ENCODE measurements at regions not wholly inside any gene's neighbourhood (a gene's known extent, or its start where the extent isn't known, plus 50 kb on each side); places are given as distances from the start of the nearest gene placed in this dataset.

- no peak for TF ChIP-seq MEIS1 (CRISPR knock-in tag; IDR thresholded peaks at IDR 0.05; ENCODE audit: borderline replicate concordance)
- no peak for TF ChIP-seq ZNF501 (CRISPR knock-in tag; IDR thresholded peaks at IDR 0.05)
- no peak for TF ChIP-seq MIER2 (CRISPR knock-in tag; IDR thresholded peaks at IDR 0.05)
- peak; percentile 52; the same call in 1 of the 2 replicates for TF ChIP-seq HNF4A (CRISPR knock-in tag; IDR thresholded peaks at IDR 0.05)
- peak; percentile 84 for TF ChIP-seq ZNF609 (CRISPR knock-in tag; IDR thresholded peaks at IDR 0.05; ENCODE audit: borderline replicate concordance)
- TF ChIP-seq NFIB (CRISPR knock-in tag; IDR thresholded peaks at IDR 0.05; ENCODE audit: borderline replicate concordance) = no peak
- TF ChIP-seq MIXL1 (CRISPR knock-in tag; IDR thresholded peaks at IDR 0.05) = peak; percentile 61; the same call in 1 of the 2 replicates
- no peak for TF ChIP-seq PTBP1 (IDR thresholded peaks at IDR 0.05; ENCODE audit: low read depth, low read length, poor library complexity, severe bottlenecking)
- TF ChIP-seq ZFP82 (CRISPR knock-in tag; IDR thresholded peaks at IDR 0.05; ENCODE audit: borderline replicate concordance) = no peak
- TF ChIP-seq RARA (CRISPR knock-in tag; IDR thresholded peaks at IDR 0.05) = peak; percentile 72
- peak; percentile 84; the same call in 1 of the 2 replicates for TF ChIP-seq ZBTB26 (CRISPR knock-in tag; IDR thresholded peaks at IDR 0.05; ENCODE audit: borderline replicate concordance)
- no peak for TF ChIP-seq FOXM1 (CRISPR knock-in tag; IDR thresholded peaks at IDR 0.05)
- TF ChIP-seq SMAD3 (CRISPR knock-in tag; IDR thresholded peaks at IDR 0.05) = peak; percentile 76
- TF ChIP-seq ZNF142 (CRISPR knock-in tag; IDR thresholded peaks at IDR 0.05) = no peak
- peak; percentile 76 for TF ChIP-seq MED1 (CRISPR knock-in tag; IDR thresholded peaks at IDR 0.05)
- no peak for TF ChIP-seq SOX6 (IDR thresholded peaks at IDR 0.05)
- peak; percentile 88 for TF ChIP-seq SOX6 (CRISPR knock-in tag; IDR thresholded peaks at IDR 0.05)
- TF ChIP-seq FOXA1 (IDR thresholded peaks at IDR 0.05) = no peak
- peak; percentile 76 for TF ChIP-seq FOXA1 (CRISPR knock-in tag; IDR thresholded peaks at IDR 0.05)
- no peak for TF ChIP-seq ZNF10 (CRISPR knock-in tag; IDR thresholded peaks at IDR 0.05; ENCODE audit: borderline replicate concordance, low read depth)
These were observed 236.6 kb downstream of the DEPDC1B start (continued) for GRCh38 chr5:60463179-60463868.
